GM12878 (cell line): ENCODE measurements at regions not wholly inside any gene's neighbourhood (a gene's known extent, or its start where the extent isn't known, plus 50 kb on each side); places are given as distances from the start of the nearest gene placed in this dataset.

Experiments used
- ATAC-seq: fragments of 200-7000 bp; cut with Tn5 transposase; 3 replicates; pipeline ENCODE4 v1.9.1; 2020; ENCODE audit warnings: mild to moderate bottlenecking, moderate library complexity
- BruUV-seq: library from RNA; stranded (reverse); fragments of 400-500 nt; replicated peaks from 2 replicates; lab custom pipeline; 2021; lab: Mats Ljungman, UMichigan
- CTCF ChIA-PET: fragments of 300-600 bp; sonication (Branson Sonifier 250); formaldehyde crosslinking; extraction: SDS; loops from one replicate; lab custom pipeline; 2021; ENCODE audit warnings: inconsistent platforms; lab: Yijun Ruan, JAX
- POLR2A ChIA-PET: fragments of 350-600 bp; formaldehyde crosslinking; extraction: SDS; loops from one replicate; lab custom pipeline; 2021; ENCODE audit warnings: inconsistent platforms; lab: Charles Lee
- RAD21 ChIA-PET: fragments of 300-600 bp; sonication (Branson Sonifier 250); formaldehyde crosslinking; loops from one replicate; lab custom pipeline; 2023; ENCODE audit warnings: antibody characterized with exemption; ENCODE audit not compliant: unreplicated experiment; lab: Charles Lee
- SMC1A ChIA-PET: fragments of 300-600 bp; sonication (Branson Sonifier 250); formaldehyde crosslinking; loops from one replicate; lab custom pipeline; 2023; ENCODE audit not compliant: unreplicated experiment, uncharacterized antibody; lab: Charles Lee
- DNase-seq: peaks from one replicate; pipeline ENCODE4 v3.0.0-alpha.2; 2011; ENCODE audit warnings: low read depth, low spot score
- FAIRE-seq: peaks from 3 replicates; lab custom pipeline; 2011; peaks lifted over from hg19 to GRCh38; lab: Jason Lieb, UNC
- H2AFZ ChIP-seq: 2 replicates; pipeline ENCODE4 v1.6.0; 2011; ENCODE audit warnings: low read depth, low read length, control low read depth; ENCODE audit not compliant: control insufficient read depth
- H3K27ac ChIP-seq: 2 replicates; pipeline ENCODE4 v1.5.1; 2011; ENCODE audit warnings: control low read depth; ENCODE audit not compliant: control insufficient read depth, insufficient read depth
- H3K27me3 ChIP-seq, 2 experiments: replicated peaks in 1 of 2; 2 replicates each; pipeline versions ENCODE4 v1.6.0 to v1.6.1; 2011; ENCODE audit warnings: low read length in 1 of 2; ENCODE audit not compliant: control insufficient read depth in 2 of 2, insufficient read depth in 2 of 2
- H3K36me3 ChIP-seq, 2 experiments: 2 replicates each; pipeline ENCODE4 v1.5.1; 2011; ENCODE audit warnings: low read length in 1 of 2; ENCODE audit not compliant: control insufficient read depth in 2 of 2, insufficient read depth in 2 of 2
- H3K4me1 ChIP-seq: 2 replicates; pipeline ENCODE4 v1.6.1; 2011; ENCODE audit warnings: mild to moderate bottlenecking, low read length, moderate library complexity, mixed read lengths; ENCODE audit not compliant: control insufficient read depth, insufficient read depth
- H3K4me2 ChIP-seq: 2 replicates; pipeline ENCODE4 v1.6.0; 2011; ENCODE audit warnings: control low read depth; ENCODE audit not compliant: control insufficient read depth, insufficient read depth
- H3K4me3 ChIP-seq: fragments of 200-600 bp; sonication (generic); 2 replicates; pipeline ENCODE4 v1.5.1; 2016
- H3K79me2 ChIP-seq: 2 replicates; pipeline ENCODE4 v1.6.0; 2011; ENCODE audit warnings: low read length; ENCODE audit not compliant: control insufficient read depth, insufficient read depth
- H3K9ac ChIP-seq: 2 replicates; pipeline ENCODE4 v1.8.0; 2011; ENCODE audit warnings: low read length, control low read depth, mixed read lengths; ENCODE audit not compliant: control insufficient read depth, insufficient read depth
- H3K9me3 ChIP-seq: replicated peaks from 3 replicates; pipeline ENCODE4 v1.5.1; 2011; ENCODE audit warnings: mild to moderate bottlenecking, low read length; ENCODE audit not compliant: control insufficient read depth, insufficient read depth
- H4K20me1 ChIP-seq: 2 replicates; pipeline ENCODE4 v1.6.0; 2011; ENCODE audit not compliant: control insufficient read depth, insufficient read depth
- ATF7 ChIP-seq: fragments of 450-650 bp; IDR thresholded peaks from 2 replicates; pipeline ENCODE4 v1.6.1; 2016; ENCODE audit warnings: low read depth, mild to moderate bottlenecking
- RAD21 ChIP-seq: IDR thresholded peaks from 2 replicates; pipeline ENCODE4 v1.6.1; 2011; ENCODE audit warnings: mild to moderate bottlenecking, low read depth, low read length, moderate library complexity; ENCODE audit not compliant: insufficient read depth
- SMC3 ChIP-seq: IDR thresholded peaks from 2 replicates; pipeline ENCODE4 v1.6.1; 2011; ENCODE audit warnings: low read length, improper control_type of control experiment, borderline replicate concordance
- WGBS: methylation state at CpG from one replicate; pipeline ENCODE4 v1.1.6; 2016; ENCODE audit warnings: low lambda C conversion rate; ENCODE audit not compliant: insufficient replicate concordance, insufficient coverage; ENCODE audit errors: missing lambda C conversion rate; 5-methylcytosine and 5-hydroxymethylcytosine counted together
- in situ Hi-C: fragments of 300-500 bp; cut with MboI; formaldehyde crosslinking; loops from 9 replicates; pipeline ENCODE4 v1.14.3; 2018; ENCODE audit warnings: mixed read lengths
- intact Hi-C: fragments of 100-400 bp; cut with micrococcal nuclease; formaldehyde crosslinking; loops from one replicate; pipeline ENCODE4 v1.14.2; 2022; ENCODE audit not compliant: unreplicated experiment
- TF ChIP-seq, protein P1 (sequence below), 3 experiments: IDR thresholded peaks in 2 of 3; conservative IDR thresholded peaks in 1 of 3; 2 replicates each; pipeline ENCODE4 v1.5.1; 2011; ENCODE audit warnings: low read depth in 3 of 3, low read length in 3 of 3, mild to moderate bottlenecking in 3 of 3, control low read depth in 2 of 3, moderate library complexity in 2 of 3, inconsistent platforms in 1 of 3, mixed read lengths in 1 of 3; ENCODE audit not compliant: control insufficient read depth in 2 of 3, insufficient read depth in 1 of 3; ENCODE audit errors: extremely low read depth in 1 of 3

GRCh38 chr6:105733556-105734162 is 330.8 kb upstream of the PREP start:
- Histone ChIP-seq H3K4me2 (no peak overlapping the region), H3K4me3 (no peak overlapping the region), H3K27me3 (no peaks in the 10 kb centered on the region), H2AFZ (no peak overlapping the region), H3K79me2 (no peaks in the 10 kb centered on the region), H3K27ac (no peak overlapping the region), H3K36me3 (no peaks in the 10 kb centered on the region), H3K9me3 (no peaks in the 10 kb centered on the region; the same call in 2 of the 3 replicates), H4K20me1 (no peaks in the 10 kb centered on the region), H3K9ac (no peak overlapping the region), H3K4me1 (no peaks in the 10 kb centered on the region)
- ATAC-seq (peak; percentile 41; the same call in 1 of the 3 replicates), FAIRE-seq (no peak), DNase-seq (no peak)
- ChIA-PET SMC1A (interaction anchor here (0.9 to 6.7 kb wide), 11 partner anchors 7 to 490 kb away, joined by 3 to 63 read pairs (median 4); no protein-coding TSS in a partner anchor), RAD21 (interaction anchor here (1.0 to 1.8 kb wide), 5 partner anchors 301 to 601 kb away, joined by 3 to 9 read pairs (median 4); partner anchors contain the start of gene PRDM1), POLR2A (no interaction called here), CTCF (interaction anchor here (0.7 to 6.9 kb wide), 7 partner anchors 178 to 567 kb away, joined by 3 to 41 read pairs (median 3); no protein-coding TSS in a partner anchor)
- 50% methylated on average over 4 of the region's 4 CpGs for WGBS
- intact Hi-C loops (loop anchor here (2.0 to 5.0 kb wide), 6 partner anchors 86 to 567 kb away; no protein-coding TSS in a partner anchor), in situ Hi-C loops (loop anchor here (10.0 kb wide), 3 partner anchors 361 to 571 kb away; no protein-coding TSS in a partner anchor)
- no TSS peak for BruUV-seq
- TF ChIP-seq SMC3 (peak; percentile 63; the same call in 1 of the 2 replicates), RAD21 (peak; percentile 56), ATF7 (no peak)
- TF ChIP-seq, protein P1, sequence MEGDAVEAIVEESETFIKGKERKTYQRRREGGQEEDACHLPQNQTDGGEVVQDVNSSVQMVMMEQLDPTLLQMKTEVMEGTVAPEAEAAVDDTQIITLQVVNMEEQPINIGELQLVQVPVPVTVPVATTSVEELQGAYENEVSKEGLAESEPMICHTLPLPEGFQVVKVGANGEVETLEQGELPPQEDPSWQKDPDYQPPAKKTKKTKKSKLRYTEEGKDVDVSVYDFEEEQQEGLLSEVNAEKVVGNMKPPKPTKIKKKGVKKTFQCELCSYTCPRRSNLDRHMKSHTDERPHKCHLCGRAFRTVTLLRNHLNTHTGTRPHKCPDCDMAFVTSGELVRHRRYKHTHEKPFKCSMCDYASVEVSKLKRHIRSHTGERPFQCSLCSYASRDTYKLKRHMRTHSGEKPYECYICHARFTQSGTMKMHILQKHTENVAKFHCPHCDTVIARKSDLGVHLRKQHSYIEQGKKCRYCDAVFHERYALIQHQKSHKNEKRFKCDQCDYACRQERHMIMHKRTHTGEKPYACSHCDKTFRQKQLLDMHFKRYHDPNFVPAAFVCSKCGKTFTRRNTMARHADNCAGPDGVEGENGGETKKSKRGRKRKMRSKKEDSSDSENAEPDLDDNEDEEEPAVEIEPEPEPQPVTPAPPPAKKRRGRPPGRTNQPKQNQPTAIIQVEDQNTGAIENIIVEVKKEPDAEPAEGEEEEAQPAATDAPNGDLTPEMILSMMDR (IDR thresholded peaks at IDR 0.05 in 2 of 3, conservative IDR thresholded peaks at IDR 0.05 in 1 of 3; ENCODE audit: control insufficient read depth in 2 of 3, extremely low read depth in 1 of 3, insufficient read depth in 1 of 3, low read depth in 3 of 3, low read length in 3 of 3), result peak; percentile 48 to 52 (median 50); a peak in 5 of 6 replicates
